ENCODE measurements at regions not wholly inside any gene's neighbourhood (a gene's known extent, or its start where the extent isn't known, plus 50 kb on each side); places are given as distances from the start of the nearest gene placed in this dataset.

GRCh38 chr12:67876305-67876915, 112.8 kb upstream of the IFNG-AS1 start:
- H3K79me2 ChIP-seq (ENCODE audit: insufficient read depth, low read length) = no peaks in the 10 kb centered on the region
- H3K36me3 ChIP-seq (ENCODE audit: insufficient read depth, low read length) = no peaks in the 10 kb centered on the region
- Mint-ChIP-seq H3K9me3 (ENCODE audit: unreplicated experiment) (peaks cover 6% of the 10 kb centered on the region), H3K27me3 (ENCODE audit: low read depth, unreplicated experiment) (peaks cover 15% of the 10 kb centered on the region), H3K4me1 (ENCODE audit: low read depth, unreplicated experiment) (no peaks in the 10 kb centered on the region), H3K36me3 (ENCODE audit: low read depth, unreplicated experiment) (no peaks in the 10 kb centered on the region), H3K27ac (ENCODE audit: unreplicated experiment) (no peak overlapping the region), H3K4me3 (ENCODE audit: unreplicated experiment) (no peak overlapping the region)
- no peaks in the 10 kb centered on the region for H3K27me3 ChIP-seq (ENCODE audit: insufficient read depth, low read length)
- no peak overlapping the region for H3K4me2 ChIP-seq (ENCODE audit: low read length)
- H4K20me1 ChIP-seq (ENCODE audit: insufficient read depth, low read length) = no peaks in the 10 kb centered on the region
- H3K9me3 ChIP-seq (ENCODE audit: insufficient read depth, low read depth, low read length) = no peaks in the 10 kb centered on the region
- H3K27ac ChIP-seq (ENCODE audit: low read depth, low read length) = no peak overlapping the region
- TF ChIP-seq EZH2 (IDR thresholded peaks at IDR 0.05; ENCODE audit: insufficient read depth, low read length) (no peak), CTCF (IDR thresholded peaks at IDR 0.05; ENCODE audit: insufficient read depth, low read depth, low read length) (no peak)
- no peak overlapping the region for H2AFZ ChIP-seq (ENCODE audit: low read depth, low read length)
- no peaks in the 10 kb centered on the region for H3K4me1 ChIP-seq (ENCODE audit: insufficient read depth, low read length)
- FAIRE-seq (no peak), DNase-seq (ENCODE audit: low read depth) (no peak)
- no peak overlapping the region for H3K4me3 ChIP-seq (ENCODE audit: insufficient read depth, low read depth, low read length)
- no peak overlapping the region for H3K9ac ChIP-seq (ENCODE audit: low read length)

- H3K4me1 ChIP-seq (ENCODE audit: insufficient read depth, low read length) = no peaks in the 10 kb centered on the region
- no peaks in the 10 kb centered on the region for H3K4me1 Mint-ChIP-seq (ENCODE audit: low read depth, unreplicated experiment)
- no peak overlapping the region for H3K27ac Mint-ChIP-seq (ENCODE audit: unreplicated experiment)
- no peak overlapping the region for H2AFZ ChIP-seq (ENCODE audit: low read depth, low read length)
- H3K36me3 ChIP-seq (ENCODE audit: insufficient read depth, low read length) = no peaks in the 10 kb centered on the region
- peaks cover 19% of the 10 kb centered on the region for H3K27me3 Mint-ChIP-seq (ENCODE audit: low read depth, unreplicated experiment)
- H3K4me2 ChIP-seq (ENCODE audit: low read length) = no peak overlapping the region
- H3K27me3 ChIP-seq (ENCODE audit: insufficient read depth, low read length) = no peaks in the 10 kb centered on the region
- H3K79me2 ChIP-seq (ENCODE audit: insufficient read depth, low read length) = no peaks in the 10 kb centered on the region
- H3K9me3 Mint-ChIP-seq (ENCODE audit: unreplicated experiment) = peaks cover 6% of the 10 kb centered on the region
- no peak for DNase-seq (ENCODE audit: low read depth)
- H3K9me3 ChIP-seq (ENCODE audit: insufficient read depth, low read depth, low read length) = no peaks in the 10 kb centered on the region
- H3K4me3 Mint-ChIP-seq (ENCODE audit: unreplicated experiment) = no peak overlapping the region
- H3K9ac ChIP-seq (ENCODE audit: low read length) = no peak overlapping the region
- no peak overlapping the region for H3K27ac ChIP-seq (ENCODE audit: low read depth, low read length)
- H3K4me3 ChIP-seq (ENCODE audit: insufficient read depth, low read depth, low read length) = no peak overlapping the region
- H3K36me3 Mint-ChIP-seq (ENCODE audit: low read depth, unreplicated experiment) = no peaks in the 10 kb centered on the region
- TF ChIP-seq EZH2 (IDR thresholded peaks at IDR 0.05; ENCODE audit: insufficient read depth, low read length) (no peak), CTCF (IDR thresholded peaks at IDR 0.05; ENCODE audit: insufficient read depth, low read depth, low read length) (no peak)
- H4K20me1 ChIP-seq (ENCODE audit: insufficient read depth, low read length) = no peaks in the 10 kb centered on the region
- no peak for FAIRE-seq
Observed at GRCh38 chr12:67877727-67878126, 111.5 kb upstream of the IFNG-AS1 start.

- Mint-ChIP-seq H3K4me1 (ENCODE audit: low read depth, unreplicated experiment) (no peaks in the 10 kb centered on the region), H3K9me3 (ENCODE audit: unreplicated experiment) (peaks cover 2% of the 10 kb centered on the region), H3K27ac (ENCODE audit: unreplicated experiment) (no peak overlapping the region), H3K27me3 (ENCODE audit: low read depth, unreplicated experiment) (peaks cover 19% of the 10 kb centered on the region), H3K4me3 (ENCODE audit: unreplicated experiment) (no peak overlapping the region), H3K36me3 (ENCODE audit: low read depth, unreplicated experiment) (no peaks in the 10 kb centered on the region)
- H3K9ac ChIP-seq (ENCODE audit: low read length) = no peak overlapping the region
- no peak overlapping the region for H3K4me3 ChIP-seq (ENCODE audit: insufficient read depth, low read depth, low read length)
- H3K27ac ChIP-seq (ENCODE audit: low read depth, low read length) = no peak overlapping the region
- no peak for DNase-seq (ENCODE audit: low read depth)
- H3K4me2 ChIP-seq (ENCODE audit: low read length) = no peak overlapping the region
- H3K36me3 ChIP-seq (ENCODE audit: insufficient read depth, low read length) = no peaks in the 10 kb centered on the region
- FAIRE-seq = no peak
- no peaks in the 10 kb centered on the region for H4K20me1 ChIP-seq (ENCODE audit: insufficient read depth, low read length)
- no peaks in the 10 kb centered on the region for H3K27me3 ChIP-seq (ENCODE audit: insufficient read depth, low read length)
- H2AFZ ChIP-seq (ENCODE audit: low read depth, low read length) = no peak overlapping the region
- TF ChIP-seq CTCF (IDR thresholded peaks at IDR 0.05; ENCODE audit: insufficient read depth, low read depth, low read length) = no peak
- no peaks in the 10 kb centered on the region for H3K79me2 ChIP-seq (ENCODE audit: insufficient read depth, low read length)
- H3K9me3 ChIP-seq (ENCODE audit: insufficient read depth, low read depth, low read length) = no peaks in the 10 kb centered on the region
- no peaks in the 10 kb centered on the region for H3K4me1 ChIP-seq (ENCODE audit: insufficient read depth, low read length)
Observed at GRCh38 chr12:67879937-67880336, 109.3 kb upstream of the IFNG-AS1 start.
